ENCODE measurements at regions not wholly inside any gene's neighbourhood (a gene's known extent, or its start where the extent isn't known, plus 50 kb on each side); places are given as distances from the start of the nearest gene placed in this dataset.

- no peak for DNase-seq (ENCODE audit: low spot score in 2 of 2)
- no peak for TF ChIP-seq POLR2A (IDR thresholded peaks at IDR 0.05)
- TF ChIP-seq, protein P1, sequence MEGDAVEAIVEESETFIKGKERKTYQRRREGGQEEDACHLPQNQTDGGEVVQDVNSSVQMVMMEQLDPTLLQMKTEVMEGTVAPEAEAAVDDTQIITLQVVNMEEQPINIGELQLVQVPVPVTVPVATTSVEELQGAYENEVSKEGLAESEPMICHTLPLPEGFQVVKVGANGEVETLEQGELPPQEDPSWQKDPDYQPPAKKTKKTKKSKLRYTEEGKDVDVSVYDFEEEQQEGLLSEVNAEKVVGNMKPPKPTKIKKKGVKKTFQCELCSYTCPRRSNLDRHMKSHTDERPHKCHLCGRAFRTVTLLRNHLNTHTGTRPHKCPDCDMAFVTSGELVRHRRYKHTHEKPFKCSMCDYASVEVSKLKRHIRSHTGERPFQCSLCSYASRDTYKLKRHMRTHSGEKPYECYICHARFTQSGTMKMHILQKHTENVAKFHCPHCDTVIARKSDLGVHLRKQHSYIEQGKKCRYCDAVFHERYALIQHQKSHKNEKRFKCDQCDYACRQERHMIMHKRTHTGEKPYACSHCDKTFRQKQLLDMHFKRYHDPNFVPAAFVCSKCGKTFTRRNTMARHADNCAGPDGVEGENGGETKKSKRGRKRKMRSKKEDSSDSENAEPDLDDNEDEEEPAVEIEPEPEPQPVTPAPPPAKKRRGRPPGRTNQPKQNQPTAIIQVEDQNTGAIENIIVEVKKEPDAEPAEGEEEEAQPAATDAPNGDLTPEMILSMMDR (IDR thresholded peaks at IDR 0.05) = no peak
- WGBS, 2 donors = 91 to 97% methylated on average over 2 of the region's 2 CpGs
- intact Hi-C loops (cut with DNase I; ENCODE audit: low total_unique reads) = no loop called here
- no peak overlapping the region for H3K4me3 ChIP-seq (ENCODE audit: low read depth, poor library complexity, severe bottlenecking)
Observed at GRCh38 chr1:212177542-212177941, 107.7 kb upstream of the PPP2R5A start.

GRCh38 chr1:212178851-212179250 lies 106.4 kb upstream of the PPP2R5A start:
- no peak for DNase-seq (ENCODE audit: low spot score in 2 of 2)
- no peak for TF ChIP-seq POLR2A (IDR thresholded peaks at IDR 0.05)
- TF ChIP-seq, protein P1 (IDR thresholded peaks at IDR 0.05) = no peak
- intact Hi-C loops (cut with DNase I; ENCODE audit: low total_unique reads) = no loop called here
- WGBS, 2 donors = 80 to 83% methylated on average over 2 of the region's 2 CpGs
- H3K4me3 ChIP-seq (ENCODE audit: low read depth, poor library complexity, severe bottlenecking) = no peak overlapping the region

- no peak for DNase-seq (ENCODE audit: low spot score in 2 of 2)
- H3K4me3 ChIP-seq (ENCODE audit: low read depth, poor library complexity, severe bottlenecking) = no peak overlapping the region
- intact Hi-C loops (cut with DNase I; ENCODE audit: low total_unique reads) = no loop called here
- 40 to 66% methylated on average over 2 of the region's 2 CpGs for WGBS, 2 donors
- TF ChIP-seq POLR2A (IDR thresholded peaks at IDR 0.05) = no peak
- TF ChIP-seq, protein P1 (IDR thresholded peaks at IDR 0.05) = no peak
Observed at GRCh38 chr1:212179394-212180076, 105.7 kb upstream of the PPP2R5A start.

DNA sequence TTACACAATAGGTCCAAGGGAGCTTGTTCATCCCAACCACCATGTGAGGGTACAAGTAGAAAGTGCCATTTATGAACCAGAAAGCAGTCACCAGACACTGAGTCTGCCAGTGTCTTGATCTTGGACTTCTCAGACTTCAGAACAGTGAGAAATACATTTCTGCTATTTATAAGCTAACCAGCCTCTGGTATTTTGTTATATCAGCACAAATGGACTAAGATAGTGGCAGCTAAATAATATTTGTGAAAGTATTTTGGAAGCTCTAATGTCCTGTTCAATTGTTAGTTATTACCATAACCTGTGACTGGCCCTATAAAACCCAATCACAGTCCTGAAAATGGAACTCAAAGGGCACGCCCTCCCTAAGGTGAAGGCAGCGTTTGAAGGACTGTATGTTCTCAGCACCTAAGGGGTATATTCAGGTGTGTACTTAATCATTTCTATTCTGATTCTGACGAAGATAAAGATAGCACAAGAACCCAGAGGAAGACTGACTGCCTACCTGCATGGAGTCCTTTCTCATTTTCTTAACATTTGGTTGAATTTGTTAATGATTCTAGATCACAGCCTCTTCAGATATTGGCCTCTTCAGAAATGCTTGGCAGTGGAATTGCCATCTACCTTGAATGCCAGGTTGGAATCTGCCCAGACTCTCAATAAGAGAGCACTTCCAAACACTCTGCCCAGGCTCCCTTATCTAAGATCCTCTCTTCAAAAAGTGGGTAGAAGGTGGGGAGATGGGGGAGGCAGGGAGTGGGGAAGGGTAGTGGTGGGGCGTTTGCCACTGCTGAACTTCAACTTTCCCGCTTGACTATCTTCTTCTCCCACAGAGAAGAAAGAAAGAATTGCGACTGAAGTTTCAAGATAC lies 104.0 kb upstream of the PPP2R5A start:
- DNase-seq (ENCODE audit: low spot score in 2 of 2) = no peak
- WGBS, 2 donors = 85 to 86% methylated on average over 6 of the region's 6 CpGs
- intact Hi-C loops (cut with DNase I; ENCODE audit: low total_unique reads) = no loop called here
- no peak overlapping the region for H3K4me3 ChIP-seq (ENCODE audit: low read depth, poor library complexity, severe bottlenecking)
- TF ChIP-seq POLR2A (IDR thresholded peaks at IDR 0.05) = no peak
- TF ChIP-seq, protein P1 (IDR thresholded peaks at IDR 0.05) = no peak

GRCh38 chr1:212182171-212182570 lies 103.0 kb upstream of the PPP2R5A start:
- intact Hi-C loops (cut with DNase I; ENCODE audit: low total_unique reads) = no loop called here
- no peak overlapping the region for H3K4me3 ChIP-seq (ENCODE audit: low read depth, poor library complexity, severe bottlenecking)
- TF ChIP-seq, protein P1 (IDR thresholded peaks at IDR 0.05) = no peak
- TF ChIP-seq POLR2A (IDR thresholded peaks at IDR 0.05) = no peak
- DNase-seq (ENCODE audit: low spot score in 2 of 2) = no peak
- 96 to 98% methylated on average over 4 of the region's 4 CpGs for WGBS, 2 donors
